NCI-H226 (cell line): ENCODE measurements at regions not wholly inside any gene's neighbourhood (a gene's known extent, or its start where the extent isn't known, plus 50 kb on each side); places are given as distances from the start of the nearest gene placed in this dataset.
"Not testable (repeated sequence)": the region's sequence is repeated elsewhere in the genome, so short reads cannot be mapped to it uniquely, and the experiment has no call there.

Experiments
- DNase-seq: peaks from one replicate; pipeline ENCODE4 v3.0.0-alpha.2; 2015

GRCh38 chr6:48986845-48987244, 476.2 kb downstream of the MMUT start:
- peak; percentile 3 for DNase-seq

DNA sequence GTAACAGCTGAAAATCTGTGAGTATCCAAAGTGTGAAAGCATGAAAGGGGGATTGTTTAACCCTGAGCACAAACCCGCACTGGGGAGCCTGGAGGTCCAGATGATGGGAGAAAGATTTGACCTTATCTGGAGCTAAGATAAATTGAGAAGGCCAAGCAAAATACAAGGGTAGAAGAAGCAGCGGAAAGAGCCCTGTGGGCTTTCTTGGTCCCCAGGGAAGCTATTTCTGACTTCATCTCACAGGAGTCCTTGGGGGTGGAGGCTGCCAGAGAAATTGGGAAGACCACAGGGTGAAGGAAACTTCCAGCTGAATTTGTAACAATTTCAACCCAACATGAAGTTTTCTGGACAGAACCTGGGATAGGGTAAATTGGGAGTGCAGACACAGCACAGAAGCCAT, 476.9 kb downstream of the MMUT start:
- DNase-seq = no peak

DNA sequence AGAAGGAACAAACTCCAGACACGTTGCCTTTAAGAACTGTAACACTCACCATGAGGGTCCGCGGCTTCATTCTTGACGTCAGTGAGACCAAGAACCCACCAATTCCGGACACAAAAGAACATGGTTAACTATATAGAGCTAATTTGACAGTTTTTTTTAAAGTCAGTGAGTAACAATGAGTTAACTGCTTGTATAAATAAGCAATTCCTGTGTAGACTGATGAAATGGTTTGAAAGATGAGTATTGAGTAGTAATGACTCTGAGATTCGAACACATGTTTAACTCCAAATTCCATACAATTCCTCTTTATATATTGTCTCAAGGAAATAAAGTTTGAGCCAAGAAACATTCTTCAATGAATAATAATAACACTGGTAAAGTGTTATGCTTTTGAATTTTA, 478.0 kb downstream of the MMUT start:
- no peak for DNase-seq

- DNase-seq = not testable (repeated sequence)
Observed at GRCh38 chr6:48983968-48984367, 479.1 kb downstream of the MMUT start.

- DNase-seq = no peak
Observed at GRCh38 chr6:48983377-48983776, 479.7 kb downstream of the MMUT start.

- DNase-seq = no peak
Observed at GRCh38 chr6:48979806-48980205, 483.2 kb downstream of the MMUT start.

- DNase-seq = no peak
Observed at GRCh38 chr6:48979085-48979484, 484.0 kb downstream of the MMUT start.

DNA sequence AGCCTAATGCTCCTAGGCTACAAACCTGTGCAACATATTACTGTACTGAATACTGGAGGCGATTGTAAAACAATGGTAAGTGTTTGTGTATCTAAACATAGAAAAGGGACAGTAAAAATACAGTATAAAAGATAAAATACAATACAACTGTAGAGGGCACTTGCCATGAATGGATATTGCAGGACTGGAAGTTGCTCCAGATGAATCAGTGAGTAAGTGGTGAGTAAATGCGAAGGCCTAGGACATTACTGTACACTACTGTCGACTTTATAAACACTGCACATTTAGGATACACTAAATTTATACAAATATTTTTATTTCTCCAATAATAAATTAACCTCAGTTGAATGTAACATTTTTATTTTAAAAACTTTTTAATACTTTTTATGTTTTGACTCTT, 485.0 kb downstream of the MMUT start:
- no peak for DNase-seq

GRCh38 chr6:48977573-48977972, 485.5 kb downstream of the MMUT start:
- no peak for DNase-seq

- DNase-seq = no peak
Observed at GRCh38 chr6:48973491-48973890, 489.6 kb downstream of the MMUT start.

DNA sequence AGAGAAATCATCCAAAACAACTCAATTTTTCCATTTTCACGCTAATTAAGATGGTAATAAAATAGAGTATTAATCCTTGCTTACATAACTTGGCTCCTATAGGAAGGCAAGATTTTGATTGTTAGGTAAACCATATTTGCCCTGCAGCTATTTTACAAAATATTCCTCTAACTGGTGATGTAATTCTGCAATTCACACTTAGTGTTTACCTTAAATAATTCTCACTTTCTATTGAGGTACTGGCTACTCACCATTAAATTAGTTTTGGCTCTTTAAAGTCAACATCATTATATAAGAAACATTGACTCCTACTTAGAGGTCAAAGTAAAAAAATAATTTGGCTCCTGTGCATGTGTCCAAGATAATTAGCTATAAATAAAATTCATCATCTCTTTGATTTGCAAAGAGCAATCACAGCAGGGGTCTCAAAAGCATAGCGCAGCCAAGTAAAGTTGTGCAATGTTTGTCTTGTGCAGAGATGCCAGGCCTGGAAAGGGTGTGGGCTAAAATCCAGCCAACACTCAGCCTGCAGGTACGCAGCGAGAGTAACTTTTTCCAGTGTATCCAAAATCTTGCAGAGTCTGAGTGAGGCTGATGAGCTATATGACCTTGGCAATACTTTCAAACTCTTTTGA, 501.2 kb downstream of the MMUT start:
- DNase-seq = peak; percentile 3

DNA sequence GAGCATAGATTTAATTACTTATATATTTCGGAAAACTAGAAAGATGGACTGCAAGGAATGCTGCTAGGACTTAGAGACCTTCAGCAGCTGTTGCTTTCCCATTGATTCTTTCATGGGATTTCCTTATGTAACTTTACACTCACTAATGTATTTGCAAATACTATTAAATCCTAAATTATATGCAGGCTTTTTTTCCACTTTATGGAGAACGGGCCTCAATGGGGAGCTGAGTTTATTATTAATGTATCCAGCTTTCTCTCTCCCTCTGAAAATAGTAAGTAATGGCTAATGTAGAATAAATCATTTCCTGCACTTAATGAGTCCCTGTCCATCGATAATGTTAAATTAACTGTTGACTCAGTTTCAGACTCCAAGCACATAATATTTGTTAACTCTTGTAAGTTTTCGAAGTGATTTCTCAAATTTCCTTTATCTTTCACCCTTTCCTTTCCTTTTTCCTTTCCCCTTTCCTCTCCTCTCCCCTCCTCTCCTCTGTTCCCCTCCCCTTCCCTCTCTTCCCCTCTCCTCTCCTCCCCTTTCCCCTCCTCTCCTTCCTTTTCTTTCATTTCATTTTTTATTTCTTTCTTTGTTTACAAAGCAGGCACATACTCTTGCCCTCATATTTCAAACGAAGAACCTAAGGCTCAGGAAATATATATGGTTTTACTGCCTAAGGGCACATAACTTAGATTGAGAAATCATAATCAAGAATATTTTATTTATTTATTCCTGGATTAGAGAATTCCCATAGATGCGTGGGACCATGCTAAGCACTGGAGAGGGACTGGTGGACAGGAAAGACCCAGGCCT, 503.6 kb downstream of the MMUT start:
- no peak for DNase-seq

GRCh38 chr6:48957781-48958180, 505.3 kb downstream of the MMUT start:
- no peak for DNase-seq

DNA sequence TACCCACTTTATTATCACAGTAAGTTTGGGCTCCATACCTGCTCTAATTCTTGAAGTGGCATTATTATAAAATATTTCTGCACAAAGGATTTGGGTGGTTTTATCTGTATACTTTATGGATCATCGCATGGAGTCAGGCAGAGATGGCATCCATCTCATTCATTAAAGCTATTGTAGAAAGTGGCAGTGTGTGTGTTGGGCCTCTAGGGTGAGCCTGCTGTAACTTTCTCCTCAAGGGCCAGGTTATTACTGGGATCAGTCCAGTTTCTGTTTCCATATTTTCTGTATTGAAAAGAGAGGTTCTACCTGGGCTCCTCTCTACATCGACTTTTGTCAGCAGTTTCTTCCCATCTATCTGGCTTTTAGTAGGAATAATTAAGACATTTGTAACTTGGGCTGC, 511.1 kb downstream of the MMUT start:
- no peak for DNase-seq

GRCh38 chr6:48944276-48944675, 518.8 kb downstream of the MMUT start:
- peak; percentile 85 for DNase-seq

GRCh38 chr6:48933136-48933535, 529.9 kb downstream of the MMUT start:
- no peak for DNase-seq

DNA sequence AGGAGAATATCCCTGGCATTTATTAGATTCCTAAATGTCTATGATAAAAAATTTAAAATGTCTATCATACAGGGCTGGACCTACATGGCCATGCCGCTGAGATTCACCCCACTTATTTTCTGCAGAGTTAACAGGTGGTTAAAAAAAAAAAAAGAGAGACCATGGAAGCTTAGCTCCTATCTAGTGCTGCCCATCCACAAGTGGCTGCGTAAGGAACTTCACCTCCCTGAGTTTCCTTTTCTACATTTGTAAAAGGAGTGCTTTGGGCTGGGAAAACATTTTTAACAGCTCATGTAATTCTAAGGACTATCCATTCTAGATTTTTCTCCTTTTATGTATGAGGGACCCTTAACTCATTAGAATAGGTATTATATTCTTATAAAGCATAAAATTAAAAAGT, 534.1 kb downstream of the MMUT start:
- DNase-seq = no peak

DNA sequence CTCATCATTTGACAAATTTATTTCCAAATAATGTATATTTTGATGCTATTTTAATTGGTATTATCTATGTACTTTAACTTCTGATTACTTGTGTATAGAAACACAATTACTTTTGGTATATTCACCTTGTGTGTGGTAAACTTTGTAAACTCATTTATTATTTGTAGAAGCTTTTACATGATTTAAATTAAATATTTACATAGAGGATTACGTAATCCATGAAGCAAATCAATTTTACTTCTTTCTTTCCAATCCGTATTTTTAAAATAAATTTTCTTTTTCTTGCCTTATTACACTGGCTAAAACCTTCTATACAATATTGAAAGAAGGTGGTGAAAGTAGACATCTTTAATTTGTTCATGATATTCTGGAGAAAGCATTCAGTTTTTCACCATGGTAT, 540.2 kb downstream of the MMUT start:
- DNase-seq = no peak

GRCh38 chr6:48919555-48919954, 543.5 kb downstream of the MMUT start:
- DNase-seq = no peak

GRCh38 chr6:48917233-48917632, 545.8 kb downstream of the MMUT start:
- DNase-seq = no peak

- DNase-seq = no peak
Observed at GRCh38 chr6:48916607-48917006, 546.4 kb downstream of the MMUT start.

DNA sequence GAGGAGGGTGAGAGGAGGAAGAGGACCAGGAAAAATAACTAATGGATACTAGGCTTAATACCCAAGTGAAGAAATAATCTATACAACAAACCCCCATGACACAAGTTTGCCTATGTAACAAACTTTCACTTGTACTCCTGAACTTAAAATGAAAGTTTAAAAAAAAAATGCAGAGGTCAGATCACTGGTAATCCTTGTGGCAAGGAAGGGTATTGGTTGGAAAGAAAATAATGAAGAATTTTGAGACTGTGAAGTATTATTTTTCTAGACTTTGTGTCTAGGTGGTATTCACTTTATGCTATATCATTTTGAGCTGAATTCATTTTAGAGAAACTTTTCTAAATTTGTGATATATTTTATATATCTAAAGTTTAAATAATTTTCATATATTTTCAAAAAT, 547.5 kb downstream of the MMUT start:
- DNase-seq = no peak

GRCh38 chr6:48912503-48912902, 550.5 kb downstream of the MMUT start:
- no peak for DNase-seq

DNA sequence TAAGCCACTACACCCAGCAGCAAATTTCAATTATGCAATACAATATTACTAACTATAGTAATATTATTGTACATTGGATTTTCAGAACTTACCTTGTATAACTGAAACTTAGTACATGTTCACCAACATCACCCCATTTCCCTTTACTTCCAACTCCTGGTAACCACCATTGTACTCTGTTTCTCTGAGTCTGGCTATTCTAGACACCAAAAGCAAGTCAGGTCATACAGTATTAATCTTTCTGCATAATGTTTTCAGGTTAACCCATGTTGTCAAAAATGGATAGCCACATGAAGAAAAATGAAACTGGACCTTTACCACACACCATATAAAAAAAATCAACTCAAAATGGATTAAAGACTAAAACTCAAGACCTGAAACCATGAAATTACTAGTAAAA, 558.2 kb downstream of the MMUT start:
- DNase-seq = no peak

DNA sequence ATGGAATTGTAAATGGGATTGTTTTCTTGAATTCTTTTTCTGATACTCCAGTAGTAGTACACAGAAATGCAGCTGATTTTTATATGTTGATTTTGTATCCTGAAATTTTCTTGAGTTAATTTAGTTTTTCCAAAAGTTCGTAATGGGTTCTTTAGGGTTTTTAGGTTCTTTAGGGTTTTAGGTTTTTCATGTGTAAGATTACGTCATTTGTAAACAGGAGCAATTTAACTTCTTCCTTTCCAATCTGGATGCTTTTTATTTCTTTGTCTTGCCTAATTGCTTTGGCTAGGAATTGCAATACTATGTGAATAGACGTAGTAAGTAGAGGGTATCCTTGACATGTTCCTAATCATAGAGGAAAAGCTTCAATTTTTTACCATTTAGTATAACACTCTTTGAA, 568.6 kb downstream of the MMUT start:
- no peak for DNase-seq
